ENCODE measurements at regions not wholly inside any gene's neighbourhood (a gene's known extent, or its start where the extent isn't known, plus 50 kb on each side); places are given as distances from the start of the nearest gene placed in this dataset.

GRCh38 chr7:118606602-118607001, 382.1 kb downstream of the ANKRD7 start:
- no peak overlapping the region for H3K27ac ChIP-seq (ENCODE audit: low read depth, low read length)
- no peak overlapping the region for H3K27ac Mint-ChIP-seq (ENCODE audit: unreplicated experiment)
- no peak overlapping the region for H3K4me2 ChIP-seq (ENCODE audit: low read length)
- no peak overlapping the region for H3K9ac ChIP-seq (ENCODE audit: low read length)
- TF ChIP-seq CTCF (IDR thresholded peaks at IDR 0.05; ENCODE audit: insufficient read depth, low read depth, low read length) (no peak), EZH2 (IDR thresholded peaks at IDR 0.05; ENCODE audit: insufficient read depth, low read length) (no peak)
- no peaks in the 10 kb centered on the region for H3K36me3 Mint-ChIP-seq (ENCODE audit: low read depth, unreplicated experiment)
- H3K4me3 ChIP-seq (ENCODE audit: insufficient read depth, low read depth, low read length) = no peak overlapping the region
- no peaks in the 10 kb centered on the region for H3K9me3 Mint-ChIP-seq (ENCODE audit: unreplicated experiment)
- no peaks in the 10 kb centered on the region for H3K4me1 Mint-ChIP-seq (ENCODE audit: low read depth, unreplicated experiment)
- no peaks in the 10 kb centered on the region for H3K4me1 ChIP-seq (ENCODE audit: insufficient read depth, low read length)
- H3K4me3 Mint-ChIP-seq (ENCODE audit: unreplicated experiment) = no peak overlapping the region
- no peak overlapping the region for H2AFZ ChIP-seq (ENCODE audit: low read depth, low read length)
- H3K36me3 ChIP-seq (ENCODE audit: insufficient read depth, low read length) = no peaks in the 10 kb centered on the region
- no peaks in the 10 kb centered on the region for H3K79me2 ChIP-seq (ENCODE audit: insufficient read depth, low read length)
- FAIRE-seq = no peak
- no peaks in the 10 kb centered on the region for H4K20me1 ChIP-seq (ENCODE audit: insufficient read depth, low read length)
- DNase-seq (ENCODE audit: low read depth) = no peak
- H3K27me3 Mint-ChIP-seq (ENCODE audit: low read depth, unreplicated experiment) = no peaks in the 10 kb centered on the region
- H3K27me3 ChIP-seq (ENCODE audit: insufficient read depth, low read length) = no peaks in the 10 kb centered on the region
- peaks cover 2% of the 10 kb centered on the region for H3K9me3 ChIP-seq (ENCODE audit: insufficient read depth, low read depth, low read length)

- no peaks in the 10 kb centered on the region for H3K36me3 ChIP-seq (ENCODE audit: insufficient read depth, low read length)
- H3K79me2 ChIP-seq (ENCODE audit: insufficient read depth, low read length) = no peaks in the 10 kb centered on the region
- H3K9me3 Mint-ChIP-seq (ENCODE audit: unreplicated experiment) = no peaks in the 10 kb centered on the region
- no peak overlapping the region for H3K4me2 ChIP-seq (ENCODE audit: low read length)
- DNase-seq (ENCODE audit: low read depth) = no peak
- no peak overlapping the region for H3K4me3 ChIP-seq (ENCODE audit: insufficient read depth, low read depth, low read length)
- H3K27ac ChIP-seq (ENCODE audit: low read depth, low read length) = no peak overlapping the region
- no peak for TF ChIP-seq CTCF (IDR thresholded peaks at IDR 0.05; ENCODE audit: insufficient read depth, low read depth, low read length)
- no peak for TF ChIP-seq EZH2 (IDR thresholded peaks at IDR 0.05; ENCODE audit: insufficient read depth, low read length)
- H2AFZ ChIP-seq (ENCODE audit: low read depth, low read length) = no peak overlapping the region
- H3K27me3 Mint-ChIP-seq (ENCODE audit: low read depth, unreplicated experiment) = no peaks in the 10 kb centered on the region
- H3K4me1 ChIP-seq (ENCODE audit: insufficient read depth, low read length) = no peaks in the 10 kb centered on the region
- no peak overlapping the region for H3K27ac Mint-ChIP-seq (ENCODE audit: unreplicated experiment)
- H3K4me3 Mint-ChIP-seq (ENCODE audit: unreplicated experiment) = no peak overlapping the region
- no peaks in the 10 kb centered on the region for H3K27me3 ChIP-seq (ENCODE audit: insufficient read depth, low read length)
- H3K4me1 Mint-ChIP-seq (ENCODE audit: low read depth, unreplicated experiment) = no peaks in the 10 kb centered on the region
- FAIRE-seq = no peak
- H3K9ac ChIP-seq (ENCODE audit: low read length) = no peak overlapping the region
- no peaks in the 10 kb centered on the region for H3K36me3 Mint-ChIP-seq (ENCODE audit: low read depth, unreplicated experiment)
- H3K9me3 ChIP-seq (ENCODE audit: insufficient read depth, low read depth, low read length) = peaks cover 2% of the 10 kb centered on the region
- H4K20me1 ChIP-seq (ENCODE audit: insufficient read depth, low read length) = no peaks in the 10 kb centered on the region
Measured at GRCh38 chr7:118609207-118609606, 384.7 kb downstream of the ANKRD7 start.

- DNase-seq (ENCODE audit: low read depth) = no peak
- Mint-ChIP-seq H3K9me3 (ENCODE audit: unreplicated experiment) (peaks cover 2% of the 10 kb centered on the region), H3K4me3 (ENCODE audit: unreplicated experiment) (no peak overlapping the region), H3K27me3 (ENCODE audit: low read depth, unreplicated experiment) (no peaks in the 10 kb centered on the region), H3K27ac (ENCODE audit: unreplicated experiment) (no peak overlapping the region), H3K36me3 (ENCODE audit: low read depth, unreplicated experiment) (no peaks in the 10 kb centered on the region), H3K4me1 (ENCODE audit: low read depth, unreplicated experiment) (no peaks in the 10 kb centered on the region)
- no peaks in the 10 kb centered on the region for H4K20me1 ChIP-seq (ENCODE audit: insufficient read depth, low read length)
- H3K27me3 ChIP-seq (ENCODE audit: insufficient read depth, low read length) = no peaks in the 10 kb centered on the region
- no peak overlapping the region for H3K4me2 ChIP-seq (ENCODE audit: low read length)
- no peak overlapping the region for H3K9ac ChIP-seq (ENCODE audit: low read length)
- FAIRE-seq = no peak
- H3K79me2 ChIP-seq (ENCODE audit: insufficient read depth, low read length) = no peaks in the 10 kb centered on the region
- H3K9me3 ChIP-seq (ENCODE audit: insufficient read depth, low read depth, low read length) = no peaks in the 10 kb centered on the region
- H3K27ac ChIP-seq (ENCODE audit: low read depth, low read length) = no peak overlapping the region
- H3K4me1 ChIP-seq (ENCODE audit: insufficient read depth, low read length) = no peaks in the 10 kb centered on the region
- H2AFZ ChIP-seq (ENCODE audit: low read depth, low read length) = no peak overlapping the region
- TF ChIP-seq CTCF (IDR thresholded peaks at IDR 0.05; ENCODE audit: insufficient read depth, low read depth, low read length) = no peak
- TF ChIP-seq EZH2 (IDR thresholded peaks at IDR 0.05; ENCODE audit: insufficient read depth, low read length) = no peak
- no peaks in the 10 kb centered on the region for H3K36me3 ChIP-seq (ENCODE audit: insufficient read depth, low read length)
- no peak overlapping the region for H3K4me3 ChIP-seq (ENCODE audit: insufficient read depth, low read depth, low read length)
Measured at GRCh38 chr7:118615681-118616080, 391.2 kb downstream of the ANKRD7 start.

All from astrocyte (in vitro differentiated cells and primary cell).